DMS114 treated with DMSO at 0.1 percent for 48 hours (cell line): ENCODE measurements at regions not wholly inside any gene's neighbourhood (a gene's known extent, or its start where the extent isn't known, plus 50 kb on each side); places are given as distances from the start of the nearest gene placed in this dataset.
"Not testable (repeated sequence)": the region's sequence is repeated elsewhere in the genome, so short reads cannot be mapped to it uniquely, and the experiment has no call there.

Experiments
- DNase-seq: peaks from one replicate; lab custom pipeline; 2025; ENCODE audit not compliant: unreplicated experiment; lab: John Stamatoyannopoulos, UW

DNA sequence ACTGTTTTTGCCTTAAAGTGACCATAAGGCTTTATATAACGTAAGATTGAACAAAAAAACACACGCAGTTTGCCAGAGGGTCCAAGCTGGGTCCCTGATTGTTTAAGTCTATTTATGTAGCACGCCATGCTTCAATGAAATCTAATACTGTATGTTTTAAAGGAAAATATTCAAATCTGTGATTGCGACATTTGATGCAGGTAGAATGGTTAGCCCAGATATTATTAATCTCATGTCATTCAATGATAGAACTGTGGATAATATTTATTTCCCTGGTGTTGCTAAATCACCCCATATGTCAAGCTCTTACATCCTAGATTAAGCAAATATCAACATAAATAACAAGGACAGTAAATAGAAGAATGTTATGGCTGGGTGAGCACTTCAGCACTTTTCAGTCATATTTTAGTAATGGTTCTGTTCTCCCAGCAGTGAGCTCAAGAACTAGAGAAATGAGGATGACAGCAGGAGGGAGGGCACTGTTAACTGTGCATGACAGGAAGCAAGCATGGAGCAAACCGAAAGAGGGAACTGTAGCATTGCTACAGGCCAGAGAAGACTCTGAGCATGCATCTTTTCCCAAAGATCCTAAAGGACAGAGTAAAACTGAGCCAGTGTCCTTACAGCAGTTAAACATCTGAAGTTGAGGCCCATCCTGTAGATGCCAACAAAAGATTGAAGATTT, 465.7 kb upstream of the MGAT4C start:
- DNase-seq, result no peak

DNA sequence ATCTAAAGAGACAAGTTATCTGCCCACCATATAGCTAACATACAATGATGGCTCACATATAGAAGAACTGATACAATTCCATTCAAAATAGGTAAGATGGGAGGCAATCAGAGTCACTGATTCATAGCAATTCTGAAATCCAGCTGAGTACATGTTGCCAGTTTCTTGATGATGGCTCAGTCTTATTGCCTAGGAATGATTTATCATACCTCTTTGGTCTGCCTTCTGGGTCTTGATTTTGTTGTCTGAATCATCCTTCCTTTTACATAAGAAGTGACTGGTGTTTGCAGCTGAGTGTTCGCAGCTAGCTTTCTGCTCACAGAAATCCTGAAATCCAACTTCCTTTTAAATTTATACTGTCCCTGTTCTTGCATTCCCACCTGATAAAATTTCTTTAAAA, 463.2 kb upstream of the MGAT4C start:
- no peak for DNase-seq

DNA sequence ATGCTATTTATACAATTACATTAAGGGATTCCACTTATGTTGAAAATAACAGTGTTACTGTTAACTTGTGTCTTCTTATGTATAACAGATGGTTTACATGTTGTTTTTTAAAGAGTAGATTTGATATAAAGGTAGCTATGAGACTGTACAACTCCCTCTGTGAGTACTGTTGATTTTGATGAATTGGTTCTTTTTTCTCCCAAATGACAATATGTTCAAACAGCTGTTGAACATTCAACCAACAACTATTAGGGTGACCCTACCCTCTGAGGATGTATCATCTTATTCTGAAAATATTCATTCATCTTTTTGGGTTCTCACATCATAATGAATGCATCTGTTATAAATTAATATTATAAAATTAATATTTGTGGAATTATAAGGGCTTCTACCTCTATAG, 456.9 kb upstream of the MGAT4C start:
- DNase-seq, result no peak

DNA sequence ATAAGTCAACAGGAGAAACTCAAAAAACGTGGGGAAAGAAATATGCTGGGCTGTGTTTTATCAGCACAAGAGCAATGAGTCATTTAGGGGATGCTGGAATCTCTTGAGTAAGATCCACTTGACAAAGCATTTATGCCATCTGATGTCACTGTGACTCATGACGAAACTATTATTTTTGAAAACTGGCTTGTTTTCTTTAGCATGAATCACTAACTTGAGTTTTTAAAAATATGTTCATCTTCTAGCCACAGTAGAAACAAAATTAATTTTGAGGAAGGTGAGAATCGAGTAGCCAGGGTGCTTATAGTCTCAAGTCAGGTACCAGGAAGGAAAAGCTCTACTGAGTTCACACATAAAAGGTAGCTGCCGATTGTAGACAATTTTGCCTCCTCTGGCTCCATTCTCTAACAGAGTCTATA, 456.2 kb upstream of the MGAT4C start:
- no peak for DNase-seq

DNA sequence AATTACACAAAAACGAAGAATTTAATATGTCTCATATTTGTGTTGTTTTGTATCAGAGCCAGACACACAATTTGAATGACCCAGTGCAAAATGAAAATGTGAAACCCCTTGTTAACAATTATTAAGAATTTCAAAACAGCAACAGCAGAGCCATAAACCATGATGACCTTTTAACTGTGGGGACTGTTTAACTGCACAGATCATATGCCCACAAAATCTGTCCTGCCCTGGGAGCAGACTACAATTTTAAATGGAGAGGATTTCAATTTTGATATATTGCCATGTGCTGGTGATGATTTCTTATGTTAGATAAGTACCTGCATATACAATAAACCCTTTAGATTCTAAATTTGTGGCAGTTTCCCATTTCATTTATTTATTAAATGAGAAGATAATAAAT, 455.5 kb upstream of the MGAT4C start:
- no peak for DNase-seq

DNA sequence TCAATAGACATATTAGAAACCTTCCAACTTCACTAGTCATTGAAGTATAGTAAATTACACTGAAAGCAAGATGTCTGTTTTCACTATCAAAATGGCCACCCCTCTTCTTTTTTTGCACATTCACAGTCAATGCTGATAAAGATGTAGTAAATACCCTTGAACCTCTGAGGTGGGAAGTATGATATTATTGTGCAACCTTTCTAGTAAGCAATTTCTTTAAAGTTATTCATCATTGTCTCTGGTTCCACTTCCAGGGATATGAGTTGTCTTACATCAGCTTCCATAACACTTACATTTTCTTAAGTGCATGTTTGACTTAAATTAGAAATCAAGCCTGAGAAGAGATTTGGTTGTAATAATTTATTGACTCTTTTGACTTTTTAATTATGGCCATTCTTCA, 453.9 kb upstream of the MGAT4C start:
- DNase-seq, result no peak

DNA sequence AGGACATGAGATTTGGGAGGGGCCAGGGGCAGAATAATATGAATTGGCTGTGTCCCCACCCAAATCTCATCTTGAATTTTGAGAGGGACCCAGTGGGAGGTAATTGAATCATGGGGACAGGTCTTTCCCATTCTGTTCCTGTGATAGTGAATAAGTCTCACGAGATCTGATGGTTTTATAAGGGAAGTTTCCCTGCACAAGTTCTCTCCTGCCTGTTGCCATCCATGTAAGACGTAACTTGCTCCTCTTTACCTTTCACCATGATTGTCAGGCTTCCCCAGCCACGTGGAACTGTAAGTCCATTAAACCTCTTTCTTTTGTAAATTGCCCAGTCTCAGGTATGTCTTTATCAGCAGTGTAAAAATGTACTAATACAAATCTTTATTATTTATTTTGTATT, 452.8 kb upstream of the MGAT4C start:
- not testable (repeated sequence) for DNase-seq

DNA sequence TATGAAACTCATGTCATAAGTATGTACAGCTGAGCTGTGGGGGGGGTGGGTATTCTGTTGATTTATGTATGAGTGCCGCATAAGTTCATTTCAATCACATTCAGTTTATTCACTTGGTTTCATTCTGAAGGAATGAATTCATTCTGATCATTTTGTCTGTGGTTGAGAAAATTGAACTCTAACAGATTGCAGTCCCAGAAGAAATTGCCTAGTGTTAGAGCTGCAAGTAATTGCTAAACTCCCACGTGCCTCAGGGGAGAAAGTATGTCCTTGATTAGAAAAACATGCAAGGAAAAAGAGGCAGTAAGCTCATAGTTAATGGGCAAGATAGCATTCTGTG, 442.4 kb upstream of the MGAT4C start:
- DNase-seq, result no peak

DNA sequence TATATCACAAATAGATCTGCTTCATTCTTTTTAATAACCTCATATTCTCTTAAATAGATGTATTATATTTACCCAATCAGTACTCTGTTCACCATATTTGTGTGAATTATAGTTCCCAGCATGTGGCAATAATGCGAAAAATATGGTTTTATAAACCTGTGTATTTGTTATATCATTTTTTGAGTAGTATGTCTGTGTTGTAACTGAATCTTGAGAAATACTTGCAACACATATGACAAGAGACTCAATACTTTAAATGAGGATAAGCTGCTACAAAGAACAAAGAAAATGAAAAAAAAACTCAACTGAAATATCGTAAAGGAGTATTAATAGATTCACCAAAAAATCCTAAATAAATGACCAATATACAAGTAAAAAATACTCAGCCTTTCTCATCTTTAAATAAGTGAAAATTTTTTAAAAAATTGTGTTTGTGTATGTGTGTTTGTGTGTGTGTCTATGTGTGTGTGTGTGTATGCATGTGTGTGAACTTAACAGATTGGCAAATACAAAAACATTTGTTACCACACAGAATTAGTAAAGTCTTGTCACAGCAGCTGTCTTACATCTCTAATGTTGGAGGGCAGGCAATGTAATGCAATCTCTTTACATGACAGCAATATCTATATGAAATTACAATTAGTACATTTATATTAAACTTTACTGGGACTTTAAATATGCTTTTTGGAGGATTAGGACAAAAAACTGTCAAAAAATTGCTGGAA, 441.9 kb upstream of the MGAT4C start:
- no peak for DNase-seq

DNA sequence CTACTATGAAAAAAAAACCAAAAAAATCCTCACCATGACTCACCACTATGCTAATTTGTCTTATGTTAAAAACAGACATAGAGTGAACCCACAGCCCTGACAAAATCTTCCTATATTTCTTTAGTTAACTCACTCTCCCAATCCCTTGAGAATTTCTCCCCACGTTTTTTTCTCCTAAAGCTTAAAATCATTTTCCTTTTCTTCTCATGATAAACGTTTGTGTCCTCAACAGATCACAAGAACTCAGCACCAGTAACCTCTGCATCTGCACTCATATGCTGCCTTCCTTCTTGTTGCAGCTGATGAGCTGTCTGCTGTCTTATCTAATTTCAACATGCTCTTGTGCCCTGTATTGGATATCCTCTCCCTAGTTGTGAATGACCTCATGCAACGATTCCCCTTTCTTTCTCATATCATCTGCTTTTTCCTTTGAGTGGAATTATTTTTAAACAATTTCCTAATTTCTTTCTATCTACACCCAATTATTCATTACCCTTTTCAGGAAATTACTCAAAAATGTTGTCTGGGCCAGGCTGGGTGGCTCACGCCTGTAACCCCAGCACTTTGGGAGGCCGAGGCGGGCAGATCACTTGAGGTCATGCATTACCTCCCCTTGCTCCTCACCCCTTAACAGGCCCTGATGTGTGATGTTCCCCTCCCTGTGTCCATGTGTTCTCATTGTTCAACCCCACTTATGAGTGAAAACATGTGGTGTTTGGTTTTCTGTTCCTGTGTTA, 427.5 kb upstream of the MGAT4C start:
- no peak for DNase-seq

DNA sequence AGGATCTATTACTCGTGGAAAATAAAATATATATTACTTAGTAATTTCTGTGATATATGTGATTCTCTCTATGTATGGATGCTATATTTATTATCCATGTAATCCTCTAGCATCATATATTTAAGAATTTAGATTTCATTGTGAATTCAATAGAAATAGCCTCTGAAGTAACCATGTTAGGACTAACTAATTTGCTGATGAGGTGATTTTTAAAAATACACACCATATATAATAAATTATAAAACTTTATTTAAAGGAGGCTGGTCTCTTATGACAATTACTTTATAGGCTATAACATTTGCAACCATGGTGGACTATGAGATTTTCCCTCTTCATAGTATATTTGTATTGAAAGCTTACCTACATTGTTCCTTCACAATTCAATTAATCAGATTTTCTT, 424.9 kb upstream of the MGAT4C start:
- no peak for DNase-seq

DNA sequence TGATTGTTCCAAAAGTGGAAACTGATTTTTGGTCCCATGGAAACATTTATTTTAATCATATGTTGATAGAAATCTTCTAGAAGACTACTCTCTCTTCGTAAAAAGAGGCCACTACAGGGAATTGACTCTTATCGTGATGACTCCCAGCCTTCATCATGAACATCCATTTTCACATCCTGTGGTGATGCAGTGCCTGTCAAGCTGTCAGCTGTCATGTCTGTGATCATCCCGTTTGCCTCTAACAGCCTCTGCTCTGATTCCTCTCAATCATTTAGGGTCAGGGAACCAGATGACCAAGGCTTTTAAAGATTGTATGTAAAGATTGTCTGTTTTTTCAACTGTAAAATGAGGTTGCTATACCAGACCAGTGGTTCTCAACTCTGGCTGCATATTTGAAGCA, 419.0 kb upstream of the MGAT4C start:
- no peak for DNase-seq

DNA sequence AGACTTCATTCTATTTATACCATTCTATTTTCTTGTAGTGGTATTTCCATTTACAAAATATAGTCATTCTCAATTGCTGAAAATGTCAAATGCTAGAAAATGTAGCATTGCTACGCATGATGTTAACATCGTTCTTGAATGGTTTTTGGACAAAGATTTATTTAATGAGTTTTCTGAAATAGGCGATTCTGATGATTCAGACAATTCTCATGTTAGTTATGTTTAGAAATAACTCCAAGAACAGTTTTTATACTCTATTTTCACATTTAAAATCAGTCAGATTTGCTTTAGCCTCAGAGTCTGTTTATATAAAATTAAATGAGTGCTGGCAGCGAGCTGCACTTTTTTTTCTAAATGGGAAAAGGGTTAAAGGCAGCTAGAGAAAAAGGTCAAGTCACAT, 414.8 kb upstream of the MGAT4C start:
- DNase-seq, result no peak

DNA sequence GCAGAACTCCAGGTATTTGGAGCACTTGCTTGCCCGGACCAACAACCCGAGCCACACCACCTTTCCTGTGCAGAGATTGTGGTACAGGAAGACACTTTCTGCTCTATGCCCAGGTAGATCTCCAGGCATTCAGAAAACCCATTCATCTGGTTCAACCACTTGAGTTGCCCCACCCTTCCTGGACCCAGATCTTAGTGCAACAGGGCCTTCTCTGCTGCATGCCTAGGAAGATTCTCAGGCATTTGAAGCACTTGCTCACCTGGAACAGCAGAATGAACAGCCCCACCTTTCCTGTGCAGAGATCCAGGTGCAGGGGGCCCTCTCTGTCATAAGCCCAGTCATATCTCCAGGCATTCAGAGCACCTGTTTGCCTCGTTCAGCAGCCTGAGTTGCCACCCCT, 412.8 kb upstream of the MGAT4C start:
- DNase-seq, result no peak

DNA sequence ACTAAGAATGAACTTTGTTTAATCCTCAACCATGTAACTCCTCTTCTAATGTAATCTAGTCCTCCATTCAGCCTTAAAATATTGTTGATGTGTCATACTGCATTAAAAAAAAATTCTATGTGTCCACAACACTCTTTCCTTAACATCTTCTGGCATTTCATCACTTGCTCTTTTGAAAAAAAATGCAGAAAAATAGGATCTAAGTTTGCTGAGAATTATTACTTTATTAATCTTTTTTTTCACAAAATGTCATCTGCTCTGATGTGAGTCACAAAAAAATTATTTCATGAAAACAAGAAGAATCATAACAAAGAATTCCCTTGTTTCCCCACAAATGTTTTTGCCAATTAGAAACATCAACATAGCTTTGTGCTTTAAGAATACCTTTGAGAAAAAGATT, 410.1 kb upstream of the MGAT4C start:
- DNase-seq, result no peak

DNA sequence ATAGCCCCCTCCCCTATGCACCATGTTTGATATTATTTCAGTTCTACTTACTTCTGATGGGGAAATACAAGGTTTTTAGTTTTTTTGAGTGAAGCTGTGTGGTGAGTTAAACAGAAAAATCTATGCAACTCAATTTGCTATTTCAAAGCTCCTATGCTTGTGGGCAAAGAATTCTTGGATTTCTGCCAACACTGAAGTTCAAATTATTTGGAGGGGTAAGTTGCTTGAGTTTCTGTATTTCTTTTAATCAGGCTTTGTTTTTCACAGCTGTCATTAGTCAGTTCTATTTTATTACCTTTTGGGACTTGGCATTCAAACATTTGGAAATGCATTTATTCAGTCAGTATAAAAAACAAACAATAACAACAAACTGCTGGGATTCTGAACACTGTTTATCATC, 407.5 kb upstream of the MGAT4C start:
- no peak for DNase-seq

DNA sequence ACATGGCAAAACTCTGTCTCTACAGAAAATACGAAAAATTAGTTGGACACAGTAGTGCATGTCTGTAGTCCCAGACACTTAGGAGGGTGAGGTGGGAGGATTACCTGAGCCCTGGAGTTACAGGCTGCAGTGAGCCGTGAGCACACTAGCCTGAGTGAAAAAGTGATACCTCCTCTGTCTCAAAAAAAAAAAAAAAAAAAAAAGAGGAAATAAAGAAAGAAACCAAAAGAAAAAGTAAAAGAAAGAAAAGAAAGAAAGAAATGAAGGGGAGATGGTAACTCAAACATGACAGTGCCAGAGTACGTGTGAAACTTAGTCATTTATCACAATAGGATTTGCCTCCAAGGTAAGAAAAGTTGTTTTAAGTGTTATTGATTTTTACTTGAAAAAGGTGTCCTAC, 407.0 kb upstream of the MGAT4C start:
- DNase-seq, result no peak

DNA sequence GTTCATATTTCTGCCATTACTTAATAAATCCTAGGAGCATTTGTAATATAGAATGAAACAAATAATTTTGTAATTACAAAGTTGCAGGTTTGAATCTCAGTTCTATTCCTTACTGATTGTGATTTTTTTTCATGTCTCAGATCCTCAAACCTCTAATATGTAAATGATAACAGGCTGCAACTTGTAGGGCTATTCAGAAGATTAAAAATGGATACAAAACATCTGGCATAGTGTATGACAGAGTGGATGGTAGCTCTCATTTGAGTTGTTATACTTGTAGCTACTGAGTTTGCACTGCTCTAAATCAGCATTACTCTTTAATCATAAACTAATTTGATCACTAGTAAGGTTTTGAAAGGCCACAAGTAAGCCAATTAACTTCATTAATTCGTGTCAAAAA, 406.3 kb upstream of the MGAT4C start:
- no peak for DNase-seq

DNA sequence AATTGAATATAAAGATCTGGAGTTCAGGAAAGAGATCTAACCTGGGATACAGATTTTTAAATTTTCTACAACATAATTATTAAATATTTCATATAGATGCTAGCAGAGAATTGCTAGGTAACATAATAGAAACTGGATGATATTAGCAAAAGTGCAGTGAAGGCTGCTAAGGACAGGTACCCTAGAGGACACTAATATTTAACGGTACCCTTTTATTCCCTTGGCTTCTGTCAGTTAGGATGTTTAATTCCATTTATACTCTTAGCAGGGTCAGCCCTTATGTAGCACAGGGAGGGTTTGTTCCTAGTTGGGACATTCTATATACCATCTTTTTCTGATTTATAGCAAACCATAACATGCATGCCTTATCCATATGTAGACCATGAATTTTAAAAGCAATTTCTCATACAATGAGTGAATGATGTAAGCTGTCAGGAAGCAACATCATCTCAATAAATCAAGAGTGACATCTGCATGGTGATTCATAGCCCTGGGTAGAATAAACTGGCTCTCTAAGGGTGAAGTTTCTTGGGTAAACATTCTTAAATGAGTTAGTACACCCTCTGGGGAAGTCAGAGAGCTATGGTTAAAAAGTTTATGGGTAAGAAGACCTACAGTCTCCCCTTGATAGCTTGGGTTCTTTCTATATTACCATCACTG, 404.4 kb upstream of the MGAT4C start:
- DNase-seq, result no peak

DNA sequence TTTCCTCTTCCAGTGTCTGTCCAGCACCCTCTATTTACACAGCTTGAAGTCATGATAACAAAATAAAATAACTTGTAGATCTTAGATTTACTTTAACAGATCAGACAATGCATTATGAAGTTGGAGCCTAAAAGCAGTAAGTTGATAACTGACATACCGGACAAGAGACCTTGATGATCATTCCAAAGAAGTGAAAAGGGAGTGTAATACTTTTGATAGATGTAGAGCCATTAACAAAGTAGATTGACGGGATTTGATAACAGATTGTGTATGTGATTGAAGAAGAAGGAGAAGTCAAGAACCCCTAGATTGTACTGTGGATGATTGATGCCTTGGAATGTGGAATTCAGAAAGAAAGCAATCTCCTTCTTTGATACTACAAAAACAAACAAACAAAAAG, 403.8 kb upstream of the MGAT4C start:
- peak; percentile 11 for DNase-seq

DNA sequence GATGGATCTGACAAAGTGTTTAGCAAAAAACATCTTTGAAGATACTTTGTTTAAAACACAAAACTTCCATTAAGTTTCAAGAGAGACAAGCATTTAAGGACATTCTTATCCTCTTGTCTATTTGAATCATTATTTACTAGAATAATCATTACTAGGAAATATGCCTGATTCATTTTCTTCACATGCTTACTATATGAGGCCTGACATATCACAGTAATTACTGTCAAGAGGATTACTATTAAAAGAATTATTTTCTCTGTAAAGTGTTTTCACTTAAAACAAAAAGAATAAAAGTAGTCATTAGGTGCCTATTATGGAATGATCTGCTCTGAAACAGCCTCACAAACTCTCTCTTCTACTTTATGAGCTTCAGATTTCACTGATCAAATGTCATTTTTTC, 402.1 kb upstream of the MGAT4C start:
- DNase-seq, result no peak

DNA sequence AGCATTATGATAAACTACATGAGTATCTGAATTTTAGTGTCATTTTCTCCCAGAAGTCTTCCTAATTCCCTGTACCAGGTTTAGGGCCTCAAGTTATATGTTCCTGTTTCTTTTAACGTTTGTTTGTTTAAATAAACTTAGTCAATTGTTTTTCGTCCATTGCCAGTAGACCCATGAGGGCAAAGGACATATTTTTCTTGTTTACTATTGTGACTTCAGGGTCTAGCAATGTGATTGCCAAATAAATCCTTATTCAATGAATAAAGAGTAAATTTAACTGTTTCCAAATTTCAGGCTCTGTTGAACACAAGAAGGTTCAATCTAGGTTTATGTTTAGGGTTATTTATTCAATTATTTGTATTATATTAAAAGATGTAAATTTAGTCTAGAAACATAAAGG, 391.6 kb upstream of the MGAT4C start:
- no peak for DNase-seq
